Keratinocyte (primary cell): ENCODE measurements at regions not wholly inside any gene's neighbourhood (a gene's known extent, or its start where the extent isn't known, plus 50 kb on each side); places are given as distances from the start of the nearest gene placed in this dataset.

Experiments
- DNase-seq: peaks from one replicate; pipeline ENCODE4 v3.0.0-alpha.2; 2011; ENCODE audit warnings: low read depth, missing footprints, low spot score
- FAIRE-seq: peaks from 2 replicates; lab custom pipeline; 2011; peaks lifted over from hg19 to GRCh38; lab: Jason Lieb, UNC
- H2AFZ ChIP-seq: 2 replicates; pipeline ENCODE4 v1.6.0; 2012; ENCODE audit warnings: low read length, control low read depth, inconsistent platforms; ENCODE audit not compliant: control insufficient read depth
- H3K27ac ChIP-seq: 2 replicates; pipeline ENCODE4 v1.5.1; 2011; ENCODE audit warnings: low read length; ENCODE audit not compliant: control insufficient read depth, insufficient read depth
- H3K27me3 ChIP-seq: 3 replicates; pipeline ENCODE4 v1.6.0; 2011; ENCODE audit warnings: low read length; ENCODE audit not compliant: control insufficient read depth, insufficient read depth; ENCODE audit errors: extremely low read depth
- H3K36me3 ChIP-seq, 2 experiments: 2 replicates in 1 of 2; 3 replicates in 1 of 2; pipeline ENCODE4 v1.5.1; 2011; ENCODE audit warnings: low read length in 2 of 2, mild to moderate bottlenecking in 1 of 2; ENCODE audit not compliant: control insufficient read depth in 2 of 2, insufficient read depth in 2 of 2; ENCODE audit errors: extremely low read depth in 1 of 2
- H3K4me1 ChIP-seq: 3 replicates; pipeline ENCODE4 v1.5.1; 2011; ENCODE audit warnings: low read length; ENCODE audit not compliant: control insufficient read depth, insufficient read depth; ENCODE audit errors: extremely low read depth
- H3K4me2 ChIP-seq: 3 replicates; pipeline ENCODE4 v1.6.0; 2011; ENCODE audit warnings: low read depth, low read length; ENCODE audit not compliant: control insufficient read depth, insufficient read depth; ENCODE audit errors: extremely low read depth
- H3K4me3 ChIP-seq, 3 experiments: fragments of 200-600 bp in 1 of 3; sonication (generic) in 1 of 3; 2 replicates in 2 of 3; 3 replicates in 1 of 3; pipeline ENCODE4 v1.5.1; 2011 to 2016; ENCODE audit warnings: low read length in 3 of 3, mild to moderate bottlenecking in 3 of 3, control low read depth in 2 of 3, inconsistent platforms in 1 of 3, low read depth in 1 of 3, mixed read lengths in 1 of 3, mixed run types in 1 of 3, moderate library complexity in 1 of 3; ENCODE audit not compliant: control insufficient read depth in 2 of 3, insufficient read depth in 2 of 3; ENCODE audit errors: extremely low read depth in 1 of 3
- H3K79me2 ChIP-seq: 2 replicates; pipeline ENCODE4 v1.6.0; 2012; ENCODE audit warnings: low read length; ENCODE audit not compliant: control insufficient read depth, insufficient read depth
- H3K9ac ChIP-seq: 3 replicates; pipeline ENCODE4 v1.6.0; 2011; ENCODE audit warnings: low read length; ENCODE audit not compliant: control insufficient read depth, insufficient read depth; ENCODE audit errors: extremely low read depth
- H3K9me1 ChIP-seq: 3 replicates; pipeline ENCODE4 v1.6.0; 2011; ENCODE audit warnings: low read length; ENCODE audit not compliant: control insufficient read depth, insufficient read depth; ENCODE audit errors: extremely low read depth
- H3K9me3 ChIP-seq: 2 replicates; pipeline ENCODE4 v1.5.1; 2012; ENCODE audit warnings: low read depth, low read length; ENCODE audit not compliant: control insufficient read depth
- H4K20me1 ChIP-seq: 3 replicates; pipeline ENCODE4 v1.6.0; 2011; ENCODE audit warnings: low read length; ENCODE audit not compliant: control insufficient read depth, insufficient read depth; ENCODE audit errors: extremely low read depth
- CTCF ChIP-seq, 3 experiments: IDR thresholded peaks in 1 of 3; conservative IDR thresholded peaks in 1 of 3; optimal IDR thresholded peaks in 1 of 3; 2 replicates in 2 of 3; 3 replicates in 1 of 3; pipeline versions ENCODE3 to v1.5.1; 2011; ENCODE audit warnings: low read length in 3 of 3, mild to moderate bottlenecking in 3 of 3, moderate library complexity in 2 of 3, control low read depth in 1 of 3, inconsistent platforms in 1 of 3; ENCODE audit not compliant: insufficient read depth in 2 of 3; ENCODE audit errors: extremely low read depth in 1 of 3
- EZH2 ChIP-seq: IDR thresholded peaks from one replicate; pipeline ENCODE4 v1.6.1; 2012; ENCODE audit warnings: inconsistent platforms, mild to moderate bottlenecking, low read length, moderate library complexity
- dilution Hi-C: fragments of 300-500 bp; cut with MboI; formaldehyde crosslinking; loops from one replicate; pipeline ENCODE4 v1.7.0; 2020; ENCODE audit warnings: low sequenced_read_pairs; ENCODE audit not compliant: extremely low pct_ligation_motif_present

GRCh38 chr2:56889738-56890137, 705.9 kb downstream of the CCDC85A start:
- dilution Hi-C loops, result no loop called here
- no peaks in the 10 kb centered on the region for H3K9me1 ChIP-seq
- H2AFZ ChIP-seq, result no peak overlapping the region
- H3K27me3 ChIP-seq, result no peaks in the 10 kb centered on the region
- DNase-seq, result no peak
- H3K36me3 ChIP-seq, result no peaks in the 10 kb centered on the region
- no peaks in the 10 kb centered on the region for H3K9me3 ChIP-seq
- H4K20me1 ChIP-seq, result no peaks in the 10 kb centered on the region
- H3K79me2 ChIP-seq, result no peaks in the 10 kb centered on the region
- no peak overlapping the region for H3K9ac ChIP-seq
- H3K4me3 ChIP-seq, result no peak overlapping the region
- no peak for FAIRE-seq
- no peak overlapping the region for H3K4me2 ChIP-seq
- H3K27ac ChIP-seq, result no peak overlapping the region
- no peaks in the 10 kb centered on the region for H3K4me1 ChIP-seq
- TF ChIP-seq CTCF (optimal IDR thresholded peaks at IDR 0.05 in 1 of 3, IDR thresholded peaks at IDR 0.05 in 1 of 3, conservative IDR thresholded peaks at IDR 0.05 in 1 of 3; ENCODE audit: extremely low read depth in 1 of 3, insufficient read depth in 2 of 3, low read length in 3 of 3), result no peak
- no peak for TF ChIP-seq EZH2

GRCh38 chr2:56892382-56892781, 708.6 kb downstream of the CCDC85A start:
- no peaks in the 10 kb centered on the region for H3K9me3 ChIP-seq
- H4K20me1 ChIP-seq, result no peaks in the 10 kb centered on the region
- H3K27ac ChIP-seq, result no peak overlapping the region
- no peak overlapping the region for H3K4me3 ChIP-seq
- H2AFZ ChIP-seq, result no peak overlapping the region
- no peaks in the 10 kb centered on the region for H3K9me1 ChIP-seq
- H3K4me2 ChIP-seq, result no peak overlapping the region
- H3K4me1 ChIP-seq, result no peaks in the 10 kb centered on the region
- H3K27me3 ChIP-seq, result no peaks in the 10 kb centered on the region
- no peak for TF ChIP-seq CTCF (optimal IDR thresholded peaks at IDR 0.05 in 1 of 3, IDR thresholded peaks at IDR 0.05 in 1 of 3, conservative IDR thresholded peaks at IDR 0.05 in 1 of 3; ENCODE audit: extremely low read depth in 1 of 3, insufficient read depth in 2 of 3, low read length in 3 of 3)
- TF ChIP-seq EZH2, result no peak
- H3K9ac ChIP-seq, result no peak overlapping the region
- DNase-seq (no peak), FAIRE-seq (no peak)
- dilution Hi-C loops, result no loop called here
- no peaks in the 10 kb centered on the region for H3K36me3 ChIP-seq
- H3K79me2 ChIP-seq, result no peaks in the 10 kb centered on the region
